Endometrium (tissue), 2 donors: ENCODE measurements at regions not wholly inside any gene's neighbourhood (a gene's known extent, or its start where the extent isn't known, plus 50 kb on each side); places are given as distances from the start of the nearest gene placed in this dataset.
A peak's percentile ranks its signal among the peaks of the same experiment; 100 is the strongest.
"Not testable (repeated sequence)": the region's sequence is repeated elsewhere in the genome, so short reads cannot be mapped to it uniquely, and the experiment has no call there.

Source experiments
- FAIRE-seq: peaks from 2 replicates; lab custom pipeline; 2012; peaks lifted over from hg19 to GRCh38; lab: Jason Lieb, UNC
- donor health status: control.
- donor health status: control.

DNA sequence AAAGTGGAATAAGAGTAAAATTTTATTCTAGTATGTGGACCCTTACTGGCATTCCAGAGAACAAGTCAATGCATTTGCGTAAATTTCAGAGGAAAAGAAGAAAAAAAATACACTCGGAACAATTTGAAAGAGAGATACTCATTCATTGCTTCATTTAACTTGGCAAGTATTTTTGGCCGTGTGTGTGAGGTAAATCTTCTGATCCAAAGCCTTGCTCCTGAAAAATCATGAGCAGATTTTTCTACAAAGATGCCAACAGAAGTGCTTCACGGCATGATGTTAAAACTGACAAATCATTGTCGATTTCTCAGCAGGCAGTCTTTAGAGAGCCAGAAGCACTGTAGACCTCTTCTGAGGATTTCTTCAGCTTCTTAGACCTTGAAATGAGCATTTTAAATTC, 194.0 kb downstream of the COX18 start:
- FAIRE-seq = no peak

DNA sequence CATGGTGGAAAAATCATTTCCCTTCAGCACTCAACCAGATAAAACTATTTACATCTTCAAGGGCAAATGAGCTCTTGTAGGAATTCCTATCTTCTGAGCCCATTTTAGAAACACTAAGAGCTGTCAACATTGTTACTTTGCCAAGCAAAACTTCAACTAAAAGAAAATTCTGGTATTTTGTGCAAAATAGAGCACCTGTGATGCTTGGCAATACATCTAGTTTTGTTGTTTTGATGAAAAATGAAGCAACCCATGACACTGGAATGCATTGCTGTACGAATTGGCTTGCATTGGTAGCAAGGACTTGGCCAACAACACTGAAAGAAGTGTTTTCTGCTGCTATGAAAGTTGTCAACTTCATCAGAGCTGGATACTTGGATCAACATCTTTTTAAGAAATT, 194.4 kb downstream of the COX18 start:
- FAIRE-seq = no peak

DNA sequence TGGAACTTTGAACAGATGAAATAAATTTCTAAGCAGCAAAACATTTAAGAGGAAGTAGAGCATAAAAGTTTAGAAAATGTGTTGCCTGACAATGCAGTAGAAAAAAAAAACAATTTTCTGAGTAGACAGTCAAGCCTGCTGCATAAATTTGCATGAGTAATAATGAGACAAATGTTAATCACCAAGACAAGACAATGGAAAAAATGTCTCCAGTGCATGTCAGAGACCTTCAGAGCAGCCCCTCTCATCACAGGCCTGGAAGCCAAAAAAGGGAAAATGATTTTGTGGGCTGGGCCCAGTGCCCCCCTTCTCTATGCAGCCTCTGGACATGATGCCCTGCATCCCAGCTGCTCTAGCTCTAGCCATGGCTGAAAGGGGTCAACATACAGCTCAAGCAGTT, 204.6 kb downstream of the COX18 start:
- FAIRE-seq = no peak

DNA sequence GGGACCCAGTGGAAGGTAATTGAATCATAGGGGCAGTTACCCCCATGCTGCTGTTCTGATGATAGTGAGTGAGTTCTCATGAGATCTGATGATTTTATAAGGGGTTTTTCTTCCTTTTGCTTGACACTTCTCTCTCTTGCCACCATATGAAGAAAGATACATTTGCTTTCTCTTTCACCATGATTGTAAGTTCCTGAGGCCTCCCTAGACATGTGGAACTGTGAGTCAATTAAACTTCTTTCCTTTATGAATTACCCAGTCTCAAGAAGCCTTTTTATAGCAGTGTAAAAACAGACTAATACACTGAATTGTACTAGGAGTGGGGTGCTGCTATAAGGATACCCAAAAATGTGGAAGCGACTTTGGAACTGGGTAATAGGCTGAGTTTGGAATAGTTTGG, 205.2 kb downstream of the COX18 start:
- not testable (repeated sequence) for FAIRE-seq

DNA sequence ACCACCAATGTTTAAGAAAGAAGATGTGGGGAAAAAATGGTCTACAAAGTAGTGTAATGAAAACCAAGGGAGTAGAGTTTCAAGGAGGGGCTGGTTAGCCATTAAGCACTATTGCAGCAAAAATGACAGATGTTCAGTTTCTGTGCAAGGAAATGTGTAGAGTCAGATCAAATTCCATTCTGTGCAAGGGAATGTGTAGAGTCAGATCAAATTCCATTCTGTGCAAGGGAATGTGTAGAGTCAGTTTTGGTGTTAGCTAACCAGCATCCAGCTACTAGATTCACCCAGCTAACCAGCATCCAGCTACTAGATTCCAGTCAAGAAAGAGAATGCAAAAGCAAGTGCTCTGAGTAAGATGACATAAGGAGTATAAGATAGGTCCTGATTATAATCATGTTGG, 208.8 kb downstream of the COX18 start:
- no peak for FAIRE-seq

DNA sequence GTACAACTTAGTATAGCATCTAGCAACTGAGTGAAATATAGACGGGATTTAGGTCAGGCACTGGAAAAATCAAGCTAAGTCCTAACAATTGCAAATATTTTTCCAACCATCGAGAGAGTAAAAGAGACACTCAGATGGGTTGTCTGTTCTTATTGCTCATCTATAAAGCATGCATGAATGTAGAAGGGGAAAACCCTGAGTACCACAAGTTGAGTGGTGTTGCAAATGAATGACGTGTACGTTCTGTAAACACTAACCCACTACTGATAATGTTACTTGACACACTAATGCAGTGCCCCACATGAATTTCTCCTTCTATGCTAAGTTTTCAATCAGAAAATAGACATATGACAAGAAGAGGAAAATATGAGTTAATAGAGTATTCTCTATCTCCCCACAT, 211.2 kb downstream of the COX18 start:
- no peak for FAIRE-seq

DNA sequence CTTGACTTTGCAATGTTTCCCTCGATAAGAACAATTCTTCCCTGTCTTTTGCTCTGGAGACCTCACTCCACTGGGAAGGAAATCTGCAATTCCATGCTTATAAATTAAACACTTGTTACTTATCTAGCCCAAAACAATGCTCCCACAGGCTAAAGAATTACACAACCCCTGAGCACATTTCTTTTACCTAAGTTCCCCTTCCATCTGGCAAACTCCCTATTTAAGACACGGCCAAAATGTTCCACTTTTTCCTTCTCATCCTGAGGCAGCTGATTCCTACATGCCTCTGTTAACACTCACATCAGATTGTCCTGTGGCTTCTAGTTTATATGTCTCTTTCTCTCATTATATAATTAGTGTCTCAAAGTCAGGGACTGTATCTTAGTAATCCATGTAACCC, 211.7 kb downstream of the COX18 start:
- FAIRE-seq = no peak

DNA sequence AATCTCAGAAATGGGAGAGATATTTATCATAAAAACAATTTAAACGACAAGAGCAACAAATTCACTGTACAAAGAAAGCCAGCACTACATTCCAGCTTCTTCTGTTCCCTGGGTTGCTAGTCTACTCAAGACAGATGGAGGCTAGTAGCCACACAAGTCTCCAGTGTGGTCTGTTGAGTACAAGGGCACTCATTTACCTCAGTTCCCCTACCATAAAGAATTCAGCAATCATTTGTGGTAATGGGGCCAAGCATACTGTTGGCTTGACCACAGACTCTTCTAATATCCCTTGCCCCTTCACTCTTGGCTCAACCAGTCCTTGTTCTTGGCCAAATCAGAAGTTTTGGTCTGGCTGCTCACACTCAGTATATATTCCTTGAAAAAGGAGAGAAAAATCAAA, 212.3 kb downstream of the COX18 start:
- FAIRE-seq = no peak

DNA sequence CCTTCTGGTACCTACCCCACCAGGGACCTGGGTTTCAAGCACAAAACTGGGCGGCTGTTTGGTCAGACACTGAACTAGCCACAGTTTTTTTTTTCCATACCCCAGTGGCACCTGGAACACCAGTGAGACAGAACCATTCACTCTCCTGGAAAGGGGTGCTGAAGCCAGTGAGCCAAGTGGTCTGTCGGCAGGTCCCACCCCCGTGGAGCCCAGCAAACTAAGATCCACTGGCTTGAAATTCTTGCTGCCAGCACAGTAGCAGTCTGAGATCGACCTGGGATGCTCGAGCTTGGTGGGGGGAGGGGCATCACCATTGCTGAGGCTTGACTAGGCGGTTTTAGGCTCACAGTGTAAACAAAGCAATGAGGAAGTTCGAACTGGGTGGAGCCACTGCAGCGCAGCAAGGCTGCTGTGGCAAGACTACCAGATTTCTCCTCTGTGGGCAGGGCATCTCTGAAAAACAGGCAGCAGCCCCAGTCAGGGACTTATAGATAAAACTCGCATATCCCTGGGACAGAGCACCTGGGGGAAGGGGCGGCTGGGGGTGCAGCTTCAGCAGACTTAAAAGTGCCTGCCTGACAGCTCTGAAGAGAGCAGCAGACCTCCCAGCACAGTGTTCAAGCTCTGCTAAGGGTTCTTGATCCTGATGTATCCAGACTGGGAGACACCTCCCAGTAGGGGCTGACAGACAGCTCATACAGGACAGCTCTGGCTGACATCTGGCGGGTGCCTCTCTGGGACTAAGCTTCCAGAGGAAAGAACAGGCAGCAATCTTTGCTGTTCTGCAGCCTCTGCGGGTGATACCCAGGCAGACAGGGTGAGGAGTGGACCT, 223.0 kb downstream of the COX18 start:
- FAIRE-seq = no peak

DNA sequence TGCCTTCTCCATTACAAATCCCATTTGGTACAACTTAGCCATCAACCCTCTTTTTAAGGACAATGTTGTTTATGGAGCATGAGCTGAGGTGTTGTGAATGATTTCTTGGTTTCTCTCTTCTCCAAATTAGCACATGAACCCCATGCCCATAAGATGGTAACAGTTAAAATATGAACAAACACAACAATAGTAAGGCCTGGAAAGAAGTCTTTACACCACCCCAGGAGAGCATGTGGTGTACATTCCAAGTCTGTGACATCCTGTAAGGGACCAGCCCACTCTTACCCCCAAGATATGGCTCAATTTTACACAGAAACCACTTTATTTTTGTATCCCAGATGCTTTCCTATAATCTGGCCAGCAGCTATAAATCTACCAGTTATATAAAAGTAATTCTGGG, 226.1 kb downstream of the COX18 start:
- no peak for FAIRE-seq

DNA sequence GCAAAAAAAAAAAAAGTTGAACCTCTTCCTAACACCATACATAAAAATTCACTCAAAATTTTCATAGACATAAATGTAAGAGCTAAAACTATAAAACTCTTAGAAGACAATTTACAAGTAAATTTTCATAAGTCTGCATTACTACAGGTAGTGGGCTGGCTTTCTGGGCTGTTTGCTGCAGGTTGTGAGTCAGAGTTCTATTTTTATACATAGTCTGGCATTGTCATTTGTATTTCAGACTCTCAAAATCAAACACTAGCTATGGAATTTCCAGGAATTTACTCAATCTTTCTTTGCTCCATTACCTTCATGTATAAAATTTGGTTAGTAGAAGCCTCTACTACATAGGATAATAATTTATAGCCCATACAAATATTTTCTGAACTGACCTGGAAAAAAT, 227.2 kb downstream of the COX18 start:
- FAIRE-seq = no peak

DNA sequence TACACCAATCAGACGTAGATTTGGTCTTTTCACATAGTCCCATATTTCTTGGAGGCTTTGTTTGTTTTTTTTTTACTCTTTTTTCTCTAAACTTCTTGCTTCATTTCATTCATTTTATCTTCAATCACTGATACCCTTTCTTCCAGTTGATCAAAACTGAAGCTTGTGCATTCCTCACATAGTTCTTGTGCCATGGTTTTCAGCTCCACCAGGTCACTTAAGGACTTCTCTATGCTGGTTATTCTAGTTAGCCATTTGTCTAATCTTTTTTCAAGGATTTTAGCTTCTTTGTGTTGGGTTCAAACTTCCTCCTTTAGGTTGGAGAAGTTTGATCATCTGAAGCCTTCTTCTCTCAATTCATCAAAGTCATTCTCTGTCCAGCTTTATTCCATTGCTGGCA, 229.3 kb downstream of the COX18 start:
- not testable (repeated sequence) for FAIRE-seq

DNA sequence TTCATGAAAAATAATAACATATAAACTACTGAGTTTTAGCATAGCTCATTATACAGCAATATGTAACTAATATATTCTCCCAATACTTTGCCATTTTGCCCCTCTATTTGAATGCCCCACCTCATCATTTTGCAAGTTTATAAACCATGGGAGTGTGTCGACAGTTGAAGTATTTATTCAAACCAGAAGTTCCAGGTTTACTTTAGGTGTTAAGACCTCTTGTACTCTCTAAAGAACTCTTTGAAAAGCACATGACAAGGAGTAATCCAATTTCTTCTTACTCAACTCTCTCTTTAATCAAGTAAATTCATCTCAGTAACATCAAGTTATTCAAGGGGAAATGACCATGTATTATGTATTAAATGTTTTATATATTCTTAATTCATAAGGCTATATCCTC, 240.7 kb downstream of the COX18 start:
- FAIRE-seq = no peak

DNA sequence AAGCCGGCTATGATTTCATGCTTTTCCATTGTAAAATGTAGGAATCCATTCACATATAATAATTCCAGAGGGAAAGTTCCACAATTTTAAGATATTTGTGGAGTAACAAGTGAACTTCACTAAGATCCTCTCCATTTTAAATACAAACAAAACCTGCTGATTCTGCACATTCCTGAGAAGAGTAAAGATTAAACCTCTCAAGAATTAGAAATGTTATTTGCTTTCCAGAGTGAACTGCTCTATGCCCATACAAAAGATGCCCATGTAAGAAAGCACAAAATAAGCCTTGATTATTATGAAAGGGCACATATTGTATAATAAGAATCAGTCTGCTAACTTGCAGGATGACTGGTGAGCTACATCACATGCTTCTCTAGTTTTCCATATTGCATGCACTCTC, 241.5 kb downstream of the COX18 start:
- no peak for FAIRE-seq

DNA sequence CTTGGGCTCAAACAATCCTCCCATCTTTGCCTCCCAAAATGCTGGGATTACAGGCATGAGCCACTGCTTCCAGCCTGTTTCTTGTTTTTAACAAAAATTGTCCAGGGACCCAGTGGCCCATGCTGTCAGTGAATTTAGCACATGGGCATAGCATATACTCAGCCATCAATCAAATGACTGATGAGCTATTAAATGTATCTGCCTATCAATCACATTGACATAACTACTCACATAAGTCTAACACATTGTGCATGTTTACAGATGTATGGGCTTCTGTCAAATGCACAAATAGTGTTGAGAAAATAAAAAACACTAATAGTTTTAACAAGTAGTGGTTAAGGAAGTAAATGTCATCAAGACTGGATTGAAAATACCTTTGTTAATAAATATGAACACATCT, 249.4 kb downstream of the COX18 start:
- FAIRE-seq = no peak

DNA sequence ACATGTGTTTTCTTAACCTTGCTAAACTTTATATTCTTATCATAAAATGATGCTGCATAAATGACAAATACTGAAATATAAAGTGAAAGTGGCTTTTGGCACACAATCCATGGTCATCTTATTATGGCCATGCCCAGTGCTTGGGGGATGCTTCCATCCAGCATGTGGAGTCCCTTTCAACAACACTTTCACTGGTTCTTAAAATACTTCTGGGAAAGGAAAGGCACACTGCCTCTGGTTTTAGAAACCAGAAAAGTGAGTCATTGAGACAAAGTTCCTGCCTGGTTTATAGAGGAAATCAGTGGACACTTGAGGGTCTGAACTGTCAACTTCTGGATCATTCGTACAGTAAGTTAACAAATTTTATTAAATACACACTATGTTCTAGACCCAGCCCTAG, 248.0 kb upstream of the ADAMTS3 start:
- no peak for FAIRE-seq

DNA sequence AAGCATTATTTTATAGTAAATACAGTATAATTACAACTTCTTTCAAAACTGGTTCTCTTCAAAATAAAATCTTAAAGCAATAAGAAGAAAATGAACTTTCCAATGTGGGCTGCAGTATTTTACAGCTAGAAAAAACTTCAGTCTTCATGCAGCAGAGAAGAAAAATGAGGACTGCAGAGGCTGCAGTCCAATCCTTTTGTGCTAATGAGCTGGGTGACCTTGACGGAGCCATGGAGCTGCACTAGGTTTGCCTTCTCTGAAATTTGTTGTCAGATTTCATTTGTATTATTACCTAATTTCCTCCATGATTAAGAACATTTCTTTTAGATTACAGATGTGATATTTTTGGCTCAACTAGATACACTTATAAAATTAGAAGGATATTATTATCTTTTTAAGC, 245.2 kb upstream of the ADAMTS3 start:
- FAIRE-seq = no peak

DNA sequence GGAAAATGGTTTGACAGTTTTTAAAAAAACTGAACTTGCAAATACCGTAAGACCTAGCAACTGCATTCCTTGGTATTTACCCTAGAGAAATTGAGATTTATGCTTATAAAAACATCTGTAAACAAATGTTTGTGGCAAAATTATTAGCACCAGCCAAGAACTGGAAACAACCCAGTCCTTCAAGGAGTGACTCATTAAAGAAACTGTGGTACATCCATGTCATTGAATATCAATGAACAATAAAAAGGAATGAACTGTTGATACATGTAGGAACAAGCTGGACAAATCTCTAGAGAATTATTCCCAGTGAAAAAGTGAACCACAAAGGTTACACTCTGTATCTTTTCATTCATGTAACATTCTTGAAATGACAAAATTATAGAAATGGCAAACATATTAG, 240.2 kb upstream of the ADAMTS3 start:
- FAIRE-seq = no peak

DNA sequence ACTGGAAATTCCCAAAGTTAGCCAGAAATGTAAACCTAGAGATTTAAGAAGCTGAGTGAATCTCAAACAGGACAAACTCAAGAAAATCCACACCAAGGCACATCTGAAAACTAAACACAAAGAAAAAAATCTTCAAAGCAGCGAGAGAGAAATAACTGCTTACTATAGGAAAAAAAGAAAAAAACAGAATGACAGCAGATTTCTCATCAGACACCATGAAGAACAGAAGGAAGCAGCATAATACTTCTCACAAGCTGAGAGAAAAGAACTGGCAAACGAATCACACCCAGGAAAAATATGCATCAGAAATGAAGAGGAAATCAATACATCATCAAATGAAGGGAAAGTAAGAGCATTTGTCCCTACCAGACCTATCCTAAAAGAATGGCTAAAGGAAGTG, 236.3 kb upstream of the ADAMTS3 start:
- FAIRE-seq = no peak

DNA sequence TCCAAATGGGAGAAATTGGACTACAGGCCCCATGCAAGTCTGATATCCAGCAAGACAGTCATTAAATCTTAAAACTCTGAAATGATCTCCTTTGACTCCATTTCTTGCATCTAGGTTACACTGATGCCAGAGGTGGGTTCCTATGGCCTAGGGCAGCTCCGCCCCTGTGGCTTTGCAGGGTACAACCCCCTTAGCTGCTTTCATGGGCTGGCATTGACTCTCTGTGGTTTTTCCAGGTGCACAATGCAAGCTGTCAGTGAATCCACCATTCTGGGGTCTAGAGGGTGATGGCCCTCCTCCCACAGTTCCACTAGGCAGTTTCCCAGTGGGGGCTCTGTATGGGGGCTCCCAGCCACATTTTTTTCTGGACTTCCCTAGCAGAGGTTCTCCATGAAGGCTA, 228.5 kb upstream of the ADAMTS3 start:
- no peak for FAIRE-seq

DNA sequence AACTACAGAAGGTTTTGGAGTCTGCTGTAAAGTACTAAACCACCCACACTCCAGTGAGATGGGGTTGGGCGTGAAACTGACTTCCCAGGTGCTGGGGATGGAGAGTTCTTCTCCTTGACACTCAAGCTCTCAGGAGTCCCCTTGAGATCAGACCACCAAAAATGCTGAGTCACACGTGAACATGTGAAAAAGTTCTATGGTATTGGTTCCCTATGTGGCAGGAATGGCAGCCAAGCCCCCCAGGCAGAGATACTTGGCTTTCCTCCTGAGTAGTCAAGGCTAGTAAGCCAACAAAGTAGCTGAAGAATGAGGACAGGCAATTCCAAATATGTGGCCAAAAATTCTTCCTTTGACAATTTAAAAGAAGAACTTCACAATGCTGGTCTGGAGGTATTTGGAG, 222.0 kb upstream of the ADAMTS3 start:
- FAIRE-seq = no peak

DNA sequence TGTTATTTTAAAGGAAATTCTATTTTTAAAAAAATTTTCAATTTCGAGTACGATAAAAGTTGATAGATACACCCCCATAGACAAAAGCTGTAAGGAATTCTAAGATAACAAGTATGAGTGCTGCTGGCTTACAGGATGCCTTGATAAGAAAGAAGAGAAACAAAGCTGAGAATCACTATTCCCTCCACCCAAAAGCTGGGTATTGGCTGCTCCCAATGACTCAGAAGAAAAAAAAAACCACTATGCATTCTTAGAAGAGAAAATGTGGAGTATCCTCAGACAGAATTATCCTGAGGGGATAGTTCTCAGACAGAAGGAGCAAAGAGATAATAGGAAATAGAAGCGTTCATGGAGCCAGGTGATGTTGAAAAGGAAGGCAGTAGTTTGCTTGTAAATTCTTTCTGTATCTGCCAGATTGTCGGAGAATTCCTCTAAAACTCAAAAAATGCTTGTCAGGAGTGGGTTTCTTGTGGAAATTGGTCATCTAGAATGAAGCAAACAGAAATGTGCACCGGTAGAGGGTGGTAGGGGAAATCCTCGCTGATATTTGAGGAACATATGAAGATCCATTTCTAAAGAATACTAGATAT, 217.5 kb upstream of the ADAMTS3 start:
- no peak for FAIRE-seq

DNA sequence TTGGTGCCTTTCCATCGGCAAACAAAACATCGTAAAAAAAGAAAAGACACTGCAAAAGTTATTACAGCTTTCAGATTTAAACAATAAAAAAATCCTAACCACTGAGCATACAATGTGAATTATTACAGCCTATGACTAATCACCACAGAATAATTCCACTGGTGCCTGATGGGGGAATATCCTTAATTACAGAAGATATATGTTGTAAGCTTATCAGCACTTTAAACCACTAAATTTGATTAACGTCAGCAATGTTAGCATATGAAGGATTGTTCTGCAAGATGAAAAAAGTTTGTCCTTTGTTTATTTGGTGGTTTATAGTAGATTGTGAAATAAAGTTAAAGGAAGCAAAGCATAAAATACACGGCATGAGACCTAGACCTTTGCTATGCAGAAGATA, 210.2 kb upstream of the ADAMTS3 start:
- peak; percentile 97 for FAIRE-seq

DNA sequence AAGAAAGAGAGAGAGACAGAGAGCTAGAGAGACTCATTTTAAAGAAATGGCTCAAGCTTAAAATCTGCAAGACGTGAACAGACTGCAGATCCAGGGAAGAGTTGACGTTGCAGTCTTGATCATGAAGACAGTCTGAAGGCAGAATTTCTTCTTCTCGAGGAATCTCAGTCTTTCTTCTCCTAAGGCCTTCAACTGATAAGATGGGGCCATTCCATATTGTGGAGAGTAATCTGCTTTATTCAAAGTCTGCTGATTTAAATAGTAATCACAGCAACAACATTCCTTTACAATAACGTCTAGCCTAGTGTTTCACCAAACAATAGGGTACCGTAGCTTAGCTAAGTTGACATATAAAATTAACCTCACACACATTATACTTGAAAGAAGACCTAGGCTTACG, 208.4 kb upstream of the ADAMTS3 start:
- FAIRE-seq = no peak
